ENCODE measurements at regions not wholly inside any gene's neighbourhood (a gene's known extent, or its start where the extent isn't known, plus 50 kb on each side); places are given as distances from the start of the nearest gene placed in this dataset.

GRCh38 chr3:187896646-187897045 is 151.4 kb upstream of the BCL6 start:
- H3K9me1 ChIP-seq (ENCODE audit: insufficient read depth, low read length): no peaks in the 10 kb centered on the region
- no peak overlapping the region for H2BK15ac ChIP-seq (ENCODE audit: low read depth, low read length)
- H2BK120ac ChIP-seq (ENCODE audit: low read depth, low read length): no peak overlapping the region
- POLR2A ChIA-PET (ENCODE audit: unreplicated experiment): no interaction called here
- H4K8ac ChIP-seq (ENCODE audit: low read depth in 2 of 2, low read length in 2 of 2): no peak overlapping the region
- no peak overlapping the region for H3K4me3 ChIP-seq (ENCODE audit: insufficient read depth, low read depth, low read length)
- TF ChIP-seq RFX5 (IDR thresholded peaks at IDR 0.05; ENCODE audit: low read depth, low read length) (no peak), CHD1 (IDR thresholded peaks at IDR 0.05; ENCODE audit: low read depth, low read length) (no peak), RAD21 (IDR thresholded peaks at IDR 0.05; ENCODE audit: low read length) (no peak), MXI1 (IDR thresholded peaks at IDR 0.05; ENCODE audit: borderline replicate concordance, low read depth, low read length) (no peak), FOS (IDR thresholded peaks at IDR 0.05; ENCODE audit: low read depth, low read length) (no peak), CTCF (conservative IDR thresholded peaks at IDR 0.05; ENCODE audit: low read depth, low read length) (no peak)
- H2BK5ac ChIP-seq (ENCODE audit: low read depth, low read length, poor library complexity, severe bottlenecking): no peak overlapping the region
- no peak overlapping the region for H3K4ac ChIP-seq (ENCODE audit: low read depth, low read length)
- ATAC-seq (ENCODE audit: low read depth) (no peak), DNase-seq (no peak)
- no peaks in the 10 kb centered on the region for H3K79me1 ChIP-seq (ENCODE audit: low read depth in 1 of 2, low read length in 2 of 2)
- dilution Hi-C loops (cut with HindIII; ENCODE audit: low sequenced_read_pairs, unreplicated experiment): no loop called here
- H3K4me1 ChIP-seq (ENCODE audit: control insufficient read depth, insufficient read depth, low read length): no peaks in the 10 kb centered on the region
- no peaks in the 10 kb centered on the region for H3K36me3 ChIP-seq (ENCODE audit: control insufficient read depth, insufficient read depth, low read length)
- no TSS peak for BruUV-seq (replicated peaks)
- in situ Hi-C loops (cut with MboI; ENCODE audit: low sequenced_read_pairs): no loop called here
- WGBS, 2 experiments (ENCODE audit: extremely low coverage in 2 of 2, insufficient read length in 1 of 2): 75% methylated on average over 1 of the region's 6 CpGs; no CpG with 5 or more reads in 1 of the 2 experiments
- H4K20me1 ChIP-seq (ENCODE audit: insufficient read depth, low read length): no peaks in the 10 kb centered on the region
- H3K9ac ChIP-seq (ENCODE audit: low read depth, low read length): no peak overlapping the region
- peaks cover 19% of the 10 kb centered on the region; the same call in 1 of the 2 replicates for H3K27me3 ChIP-seq (ENCODE audit: control insufficient read depth, insufficient read depth, low read length)
- H2AFZ ChIP-seq (replicated peaks; ENCODE audit: low read length, poor library complexity): no peak overlapping the region
- no peaks in the 10 kb centered on the region for H3K9me3 ChIP-seq (ENCODE audit: control insufficient read depth, insufficient read depth, low read length)
- no peak overlapping the region for H4K91ac ChIP-seq (ENCODE audit: insufficient read depth, low read depth, low read length)
- H3K14ac ChIP-seq (replicated peaks; ENCODE audit: low read depth, low read length): no peak overlapping the region
- H3K4me2 ChIP-seq (ENCODE audit: low read depth, low read length): no peak overlapping the region
- intact Hi-C loops (cut with micrococcal nuclease): no loop called here
- H3K27ac ChIP-seq (ENCODE audit: insufficient read depth, low read length): no peak overlapping the region
- H2AK5ac ChIP-seq (ENCODE audit: low read depth, low read length): no peak overlapping the region
- no peak overlapping the region for H3K56ac ChIP-seq (ENCODE audit: extremely low read depth, insufficient read depth, low read length)
- no peak overlapping the region for H2BK20ac ChIP-seq (ENCODE audit: low read depth, low read length)
- H4K5ac ChIP-seq (ENCODE audit: low read depth, low read length): no peak overlapping the region
- H2AK9ac ChIP-seq (replicated peaks; ENCODE audit: low read depth, low read length, poor library complexity): no peak overlapping the region
- no peak overlapping the region for H3K18ac ChIP-seq (ENCODE audit: low read depth, low read length)
- no peak overlapping the region for H3K23ac ChIP-seq (ENCODE audit: low read depth, low read length)
- CTCF ChIA-PET: no interaction called here

All from IMR-90 (cell line).